ENCODE measurements at regions not wholly inside any gene's neighbourhood (a gene's known extent, or its start where the extent isn't known, plus 50 kb on each side); places are given as distances from the start of the nearest gene placed in this dataset.

- DNase-seq (ENCODE audit: low read depth in 3 of 3, low spot score in 2 of 3), result peak in 1 of 3 donors; percentile 17
These were observed 227.8 kb upstream of the CDH9 start for GRCh38 chr5:27266184-27266583.

- DNase-seq (ENCODE audit: low read depth in 3 of 3, low spot score in 2 of 3), result no peak
These were observed 219.3 kb upstream of the CDH9 start for GRCh38 chr5:27257696-27258095.

DNA sequence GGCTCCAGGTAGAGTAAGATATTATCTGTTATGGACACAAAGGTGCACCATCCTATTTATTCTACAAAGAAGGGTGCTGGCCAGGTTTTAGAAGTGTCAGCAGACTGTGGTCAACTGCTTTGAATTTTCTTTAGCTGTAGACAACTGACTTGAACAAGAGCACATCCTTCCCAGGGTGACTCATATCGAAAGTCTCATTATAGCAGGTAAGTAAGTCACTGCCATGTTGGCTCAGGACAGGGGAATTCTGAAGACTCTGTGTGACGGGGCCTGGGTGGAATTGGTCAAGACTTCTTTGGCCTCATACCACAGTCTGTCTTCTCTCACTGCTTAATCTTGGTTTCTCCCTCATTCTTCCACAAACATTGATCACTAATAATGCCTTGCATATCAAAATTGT lies 214.5 kb upstream of the CDH9 start:
- DNase-seq (ENCODE audit: low read depth in 3 of 3, low spot score in 2 of 3), result no peak

DNA sequence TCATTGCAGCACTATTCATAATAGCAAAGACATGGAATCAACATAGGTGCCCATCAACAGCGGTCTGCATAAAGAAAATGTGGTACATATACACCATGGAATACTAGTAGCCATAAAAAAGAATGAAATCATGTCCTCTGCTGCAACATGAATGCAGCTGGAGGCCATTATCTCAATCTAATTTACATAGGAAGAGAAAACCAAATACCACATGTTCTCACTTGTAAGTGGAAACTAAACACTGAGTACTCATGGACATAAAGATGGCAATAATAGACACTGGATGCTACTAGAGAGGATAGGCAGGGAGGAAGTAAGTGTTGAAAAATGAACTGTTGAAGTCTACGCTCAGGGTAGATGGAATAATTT lies 203.9 kb upstream of the CDH9 start:
- no peak for DNase-seq (ENCODE audit: low read depth in 3 of 3, low spot score in 2 of 3)

DNA sequence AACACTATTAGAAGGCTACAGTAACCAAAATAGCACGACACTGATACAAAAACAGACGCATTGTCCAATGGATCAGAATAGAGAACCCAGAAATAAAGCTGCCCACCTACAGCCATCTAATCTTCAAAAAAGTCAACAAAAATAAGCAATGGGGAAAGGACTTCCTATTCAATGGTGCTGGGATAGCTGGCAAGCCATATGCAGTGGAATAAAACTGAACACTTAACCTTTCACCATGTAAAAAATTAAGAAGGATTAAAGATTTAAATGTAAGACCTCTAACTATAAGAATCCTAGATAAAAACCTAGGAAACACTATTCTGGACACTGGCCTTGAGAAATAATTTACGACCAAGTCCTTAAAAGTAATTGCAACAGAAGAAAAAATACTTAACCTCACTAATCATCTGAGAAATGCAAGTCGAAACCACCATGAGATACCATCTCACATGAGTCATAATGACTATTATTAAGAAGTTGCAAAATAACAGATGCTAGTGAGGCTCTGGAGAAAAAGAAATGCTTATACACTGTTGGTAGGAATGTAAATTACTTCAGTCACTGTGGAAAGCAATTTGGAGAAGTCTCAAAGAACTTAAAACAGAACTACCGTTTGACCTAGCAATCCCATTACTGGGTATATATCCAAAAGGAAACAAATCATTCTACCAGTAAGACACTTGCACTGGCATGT lies 203.3 kb upstream of the CDH9 start:
- peak; percentile 23 to 48 (median 32) for DNase-seq (ENCODE audit: low read depth in 3 of 3, low spot score in 2 of 3)

- DNase-seq (ENCODE audit: low read depth in 3 of 3, low spot score in 2 of 3), result no peak
These were observed 202.4 kb upstream of the CDH9 start for GRCh38 chr5:27240791-27241190.

DNA sequence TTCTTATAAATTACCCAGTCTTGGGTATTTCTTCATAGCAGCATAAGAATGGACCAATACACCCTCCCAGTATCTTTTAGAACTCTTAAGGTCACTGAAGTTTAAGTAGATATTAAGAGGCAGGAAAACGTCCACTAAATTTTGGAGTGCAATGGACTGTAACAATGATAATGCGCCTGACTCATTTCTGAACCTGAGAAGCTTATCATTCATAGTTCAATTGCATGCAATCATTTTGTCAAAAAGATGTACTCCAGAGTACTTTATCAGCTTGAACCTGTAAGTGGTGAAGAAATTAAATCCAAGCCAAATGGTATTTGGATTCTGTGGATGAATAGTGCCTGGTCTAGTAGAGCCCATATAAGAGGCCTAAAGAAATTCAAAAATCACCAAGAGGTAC lies 196.5 kb upstream of the CDH9 start:
- no peak for DNase-seq (ENCODE audit: low read depth in 3 of 3, low spot score in 2 of 3)

- DNase-seq (ENCODE audit: low read depth in 3 of 3, low spot score in 2 of 3), result no peak
These were observed 183.0 kb upstream of the CDH9 start for GRCh38 chr5:27221410-27221809.

- DNase-seq (ENCODE audit: low read depth in 3 of 3, low spot score in 2 of 3), result no peak
These were observed 182.4 kb upstream of the CDH9 start for GRCh38 chr5:27220752-27221151.

GRCh38 chr5:27217977-27218376 lies 179.6 kb upstream of the CDH9 start:
- DNase-seq (ENCODE audit: low read depth in 3 of 3, low spot score in 2 of 3), result no peak

- no peak for DNase-seq (ENCODE audit: low read depth in 3 of 3, low spot score in 2 of 3)
These were observed 179.0 kb upstream of the CDH9 start for GRCh38 chr5:27217155-27217956.

DNA sequence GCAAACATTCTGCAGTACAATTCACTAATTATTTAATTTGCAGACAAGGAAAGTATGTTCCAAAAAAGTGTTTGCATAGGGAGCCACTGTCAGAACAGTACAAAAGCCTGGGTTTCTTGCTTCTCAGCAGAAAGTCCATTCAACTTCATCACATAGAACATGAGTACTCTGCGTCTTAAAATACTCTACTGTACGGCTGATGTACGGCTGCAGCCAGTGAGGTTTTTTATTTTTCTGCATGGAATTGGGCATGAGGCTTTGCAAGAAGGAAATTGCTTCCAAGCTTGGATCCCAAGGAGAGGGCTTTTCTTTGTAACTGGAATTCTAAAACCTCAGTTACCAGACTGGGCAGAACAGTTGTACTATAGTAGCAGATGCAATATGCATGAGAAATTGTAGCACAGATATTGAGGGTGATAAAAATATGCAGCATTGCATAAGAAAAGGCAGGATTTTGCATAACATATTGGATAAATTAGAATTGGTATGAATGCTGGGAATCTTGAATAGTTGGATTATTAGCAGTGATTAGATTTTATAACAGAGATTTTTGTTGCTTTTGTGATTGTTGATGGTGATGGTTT lies 178.1 kb upstream of the CDH9 start:
- DNase-seq (ENCODE audit: low read depth in 3 of 3, low spot score in 2 of 3), result no peak

GRCh38 chr5:27208051-27208450 lies 169.7 kb upstream of the CDH9 start:
- no peak for DNase-seq (ENCODE audit: low read depth in 3 of 3, low spot score in 2 of 3)

GRCh38 chr5:27191786-27192510 lies 153.6 kb upstream of the CDH9 start:
- DNase-seq (ENCODE audit: low read depth in 3 of 3, low spot score in 2 of 3), result no peak

DNA sequence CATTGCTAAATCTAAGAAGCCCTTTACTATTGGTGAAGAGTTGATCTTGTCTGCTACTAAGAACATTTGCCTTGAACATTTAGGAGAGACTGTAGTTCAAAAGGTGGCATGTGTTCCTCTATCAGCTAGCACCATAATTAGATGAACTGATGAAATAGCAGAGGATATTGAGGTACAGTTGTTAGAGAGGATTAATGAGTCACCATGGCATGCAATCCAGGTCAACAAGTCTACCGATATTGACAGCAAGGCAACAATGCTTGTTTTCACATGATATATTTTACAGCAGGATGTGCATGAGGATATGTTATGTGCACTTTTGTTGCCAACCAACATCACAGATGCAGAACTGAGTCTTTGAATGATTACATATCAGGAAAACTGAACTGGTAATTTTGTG lies 134.3 kb upstream of the CDH9 start:
- no peak for DNase-seq (ENCODE audit: low read depth in 3 of 3, low spot score in 2 of 3)

DNA sequence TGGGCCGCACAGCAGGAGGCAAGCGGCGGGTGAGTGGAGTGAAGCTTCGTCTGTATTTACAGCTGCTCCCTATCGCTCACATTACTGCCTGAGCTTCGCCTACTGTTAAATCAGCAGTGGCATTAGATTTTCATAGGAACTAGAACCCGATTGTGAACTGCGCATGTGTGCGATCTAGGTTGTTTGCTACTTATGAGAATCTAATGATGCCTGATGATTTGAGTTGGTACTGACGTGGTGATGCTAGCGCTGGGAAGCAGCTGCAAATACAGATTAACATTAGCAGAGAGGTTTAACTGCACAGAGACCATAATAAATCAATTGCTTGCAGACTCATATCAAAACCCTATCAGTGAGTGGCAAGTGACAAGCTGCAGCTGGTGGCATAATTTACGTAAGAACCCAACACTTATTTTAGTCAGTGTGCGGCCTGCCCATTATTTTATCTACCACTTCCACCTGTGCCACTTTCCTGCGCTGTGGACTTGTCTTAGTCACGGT lies 133.4 kb upstream of the CDH9 start:
- DNase-seq (ENCODE audit: low read depth in 3 of 3, low spot score in 2 of 3), result no peak

GRCh38 chr5:27158775-27159174 lies 120.4 kb upstream of the CDH9 start:
- no peak for DNase-seq (ENCODE audit: low read depth in 3 of 3, low spot score in 2 of 3)

DNA sequence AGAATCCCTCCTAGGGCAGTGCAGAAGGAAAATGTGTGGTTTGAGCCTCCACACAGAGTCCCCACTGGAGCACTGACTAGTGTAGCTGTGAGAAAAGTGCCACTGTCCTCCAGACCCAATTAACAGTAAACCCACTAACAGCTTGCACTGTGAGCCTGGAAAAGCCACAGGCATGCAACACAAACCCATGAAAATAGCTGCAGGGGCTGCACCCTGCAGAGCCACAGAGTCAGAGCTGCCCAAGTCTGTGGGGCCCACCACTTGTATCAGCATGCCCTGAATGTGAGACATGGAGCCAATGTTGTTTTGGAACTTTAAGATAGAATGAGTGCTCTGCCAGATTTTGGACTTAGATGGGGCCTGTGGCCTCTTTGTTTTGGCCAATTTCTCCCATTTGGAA lies 119.8 kb upstream of the CDH9 start:
- DNase-seq (ENCODE audit: low read depth in 3 of 3, low spot score in 2 of 3), result no peak

- no peak for DNase-seq (ENCODE audit: low read depth in 3 of 3, low spot score in 2 of 3)
These were observed 106.1 kb upstream of the CDH9 start for GRCh38 chr5:27144456-27144855.

DNA sequence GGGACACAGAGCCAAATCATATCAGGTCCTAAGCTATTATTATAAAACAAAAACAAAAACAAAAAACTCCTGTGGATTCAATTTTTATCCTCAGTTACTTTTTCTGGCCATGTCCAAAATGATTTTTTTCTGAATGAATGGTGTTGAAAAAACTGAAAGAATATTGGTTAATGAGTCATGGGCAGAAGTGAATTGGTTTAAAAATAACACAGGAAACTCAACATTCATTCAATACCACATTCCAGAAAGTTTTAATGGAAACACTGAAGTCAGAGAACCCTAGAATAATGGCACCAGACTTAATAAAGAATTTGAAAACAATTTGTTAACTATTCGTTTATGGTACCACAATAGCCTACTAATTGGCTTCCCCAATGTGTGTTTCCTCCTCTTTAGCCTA lies 102.4 kb upstream of the CDH9 start:
- DNase-seq (ENCODE audit: low read depth in 3 of 3, low spot score in 2 of 3), result no peak

DNA sequence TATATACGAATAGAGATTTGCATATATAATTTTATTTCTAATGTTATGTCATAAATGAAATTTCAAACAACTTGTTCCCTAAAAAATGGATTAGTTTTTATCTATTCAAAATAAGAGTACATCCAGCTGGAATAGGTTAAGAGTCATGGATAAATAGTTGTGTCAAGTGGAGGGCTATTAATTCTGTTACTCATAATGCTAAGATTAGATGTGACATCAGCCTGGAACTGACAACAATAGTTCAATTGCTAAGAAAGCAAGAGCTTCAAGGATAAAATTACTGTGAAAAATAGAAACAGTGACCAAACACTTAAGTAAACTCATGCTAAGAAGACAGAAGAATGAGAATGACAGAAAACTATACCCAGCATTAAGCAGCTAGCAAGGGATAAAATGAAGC lies 92.2 kb upstream of the CDH9 start:
- DNase-seq (ENCODE audit: low read depth in 3 of 3, low spot score in 2 of 3), result no peak
